NCI-H2196 treated with DMSO at 0.1 percent for 48 hours (cell line): ENCODE measurements at regions not wholly inside any gene's neighbourhood (a gene's known extent, or its start where the extent isn't known, plus 50 kb on each side); places are given as distances from the start of the nearest gene placed in this dataset.
"Not testable (repeated sequence)": the region's sequence is repeated elsewhere in the genome, so short reads cannot be mapped to it uniquely, and the experiment has no call there.

Source experiments
- DNase-seq: peaks from one replicate; lab custom pipeline; 2025; ENCODE audit not compliant: unreplicated experiment; lab: John Stamatoyannopoulos, UW

GRCh38 chrX:34279866-34280560 lies 147.9 kb upstream of the FAM47A start:
- DNase-seq: no peak

- no peak for DNase-seq
Observed at GRCh38 chrX:34275699-34276098, 143.6 kb upstream of the FAM47A start.

GRCh38 chrX:34270434-34270833 lies 138.3 kb upstream of the FAM47A start:
- DNase-seq: no peak

GRCh38 chrX:34238896-34239295 lies 106.8 kb upstream of the FAM47A start:
- DNase-seq: no peak

- not testable (repeated sequence) for DNase-seq
Observed at GRCh38 chrX:34230156-34230555, 98.0 kb upstream of the FAM47A start.

GRCh38 chrX:34227804-34228203 lies 95.7 kb upstream of the FAM47A start:
- no peak for DNase-seq

- no peak for DNase-seq
Observed at GRCh38 chrX:34223574-34223973, 91.5 kb upstream of the FAM47A start.

GRCh38 chrX:34218063-34218462 lies 85.9 kb upstream of the FAM47A start:
- DNase-seq: no peak

- DNase-seq: no peak
Observed at GRCh38 chrX:34197946-34198345, 65.8 kb upstream of the FAM47A start.
